NCI-H1436 treated with DMSO at 0.1 percent for 48 hours (cell line): ENCODE measurements at regions not wholly inside any gene's neighbourhood (a gene's known extent, or its start where the extent isn't known, plus 50 kb on each side); places are given as distances from the start of the nearest gene placed in this dataset.

Experiments
- DNase-seq: peaks from one replicate; lab custom pipeline; 2025; lab: John Stamatoyannopoulos, UW

- no peak for DNase-seq
Measured at GRCh38 chr10:88129013-88129412, 265.6 kb downstream of the PTEN start.

- DNase-seq, result no peak
Measured at GRCh38 chr10:88130912-88131311, 267.5 kb downstream of the PTEN start.

GRCh38 chr10:88131511-88132139, 268.2 kb downstream of the PTEN start:
- DNase-seq, result no peak

- DNase-seq, result no peak
Measured at GRCh38 chr10:88136712-88137111, 273.3 kb downstream of the PTEN start.

DNA sequence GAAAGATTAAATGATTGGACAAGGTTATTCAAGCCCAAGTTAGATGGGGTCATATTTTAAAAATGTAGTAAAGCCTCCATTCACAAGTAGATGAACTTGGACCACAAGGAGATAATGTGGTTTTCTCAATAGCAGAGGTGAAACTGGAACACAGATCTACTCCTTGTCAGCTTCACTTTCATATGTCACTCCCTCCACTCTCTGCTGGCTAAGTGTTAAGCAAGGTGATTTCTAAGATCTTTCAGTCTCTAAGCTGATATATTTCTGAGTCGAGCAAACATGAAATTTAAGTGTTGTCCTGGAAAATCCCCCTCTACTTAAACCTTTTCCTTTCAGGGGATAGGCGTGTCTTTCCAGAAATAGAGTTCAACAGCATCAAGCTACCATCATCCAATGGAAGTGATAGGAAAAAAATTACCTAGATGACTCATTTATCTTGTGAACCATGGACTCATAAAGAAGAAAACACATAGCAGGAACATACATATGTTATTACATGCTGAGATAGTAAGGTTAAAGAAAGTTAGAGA, 275.0 kb downstream of the PTEN start:
- DNase-seq, result no peak

DNA sequence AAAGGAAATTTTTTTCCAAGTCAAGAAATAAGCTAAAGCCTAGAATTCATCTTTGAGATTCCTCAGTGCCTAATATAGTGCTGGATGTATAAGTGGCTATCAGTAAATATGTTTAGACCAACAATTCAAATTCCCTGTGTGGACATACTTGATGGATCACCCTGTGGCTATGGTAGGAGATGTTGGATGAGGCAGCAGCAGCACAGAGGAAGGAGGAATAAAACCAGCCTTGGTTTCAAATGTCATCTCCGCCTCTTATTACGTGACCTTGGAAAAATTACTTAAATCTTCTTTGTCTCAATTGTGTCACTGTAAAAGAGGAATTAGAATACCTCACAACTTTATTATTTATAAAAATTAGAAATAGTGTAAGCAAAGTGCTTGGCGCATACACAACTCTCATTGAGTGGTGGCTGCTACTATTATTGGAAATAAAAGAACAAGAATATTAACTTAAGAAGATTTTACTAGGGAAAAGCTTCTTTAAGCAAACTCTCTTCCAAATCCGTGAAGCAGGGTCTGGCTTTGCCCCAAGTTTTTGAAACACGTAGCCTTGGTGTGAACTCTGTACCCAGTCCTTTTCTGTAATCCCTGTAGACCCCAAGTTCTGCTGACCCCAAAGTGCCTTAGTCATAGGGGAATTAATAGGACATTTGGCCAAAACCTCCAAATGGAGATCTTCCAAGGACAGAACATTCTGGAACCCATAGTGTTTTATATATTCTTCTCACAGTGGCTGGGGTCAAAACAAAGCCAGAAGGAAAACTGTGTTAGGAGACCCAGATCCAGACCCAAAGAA, 283.8 kb downstream of the PTEN start:
- no peak for DNase-seq

DNA sequence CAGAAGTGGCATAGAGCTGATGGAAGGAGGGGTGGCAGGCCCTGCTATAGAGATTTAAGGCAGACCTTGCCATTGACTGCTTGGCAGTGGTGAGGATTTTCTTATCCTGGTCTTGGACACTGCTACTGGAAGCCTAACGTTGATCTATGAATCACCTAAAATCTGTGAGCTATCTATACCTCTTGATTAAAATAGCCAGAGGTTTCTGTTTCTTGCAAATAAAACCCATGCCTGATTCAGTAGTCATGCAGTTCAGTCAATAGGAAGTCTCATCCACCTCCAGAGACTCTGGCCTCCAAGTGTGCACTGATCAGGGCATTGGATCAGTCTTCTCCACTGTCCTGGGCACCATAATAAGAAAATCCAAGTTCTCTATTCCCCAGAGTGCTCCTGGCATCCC, 286.5 kb downstream of the PTEN start:
- DNase-seq, result no peak

DNA sequence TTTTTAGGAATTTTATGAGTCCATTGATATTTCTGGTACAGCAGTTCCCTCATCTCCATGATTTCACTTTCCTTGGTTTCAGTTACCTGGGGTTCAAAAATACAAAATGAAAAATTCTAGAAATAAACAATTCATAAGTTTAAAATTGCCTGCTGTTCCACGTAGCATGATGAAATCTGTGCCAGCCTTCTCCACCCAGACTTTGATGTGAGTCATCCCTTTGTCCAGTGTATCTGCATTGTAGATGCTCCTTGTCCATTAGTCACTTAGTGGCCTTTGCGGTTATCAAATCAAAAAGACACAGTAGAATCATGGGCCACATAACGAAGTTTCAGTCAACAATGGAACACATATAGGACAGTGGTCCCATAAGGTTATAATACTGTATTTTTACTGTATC, 286.9 kb downstream of the PTEN start:
- DNase-seq, result no peak

DNA sequence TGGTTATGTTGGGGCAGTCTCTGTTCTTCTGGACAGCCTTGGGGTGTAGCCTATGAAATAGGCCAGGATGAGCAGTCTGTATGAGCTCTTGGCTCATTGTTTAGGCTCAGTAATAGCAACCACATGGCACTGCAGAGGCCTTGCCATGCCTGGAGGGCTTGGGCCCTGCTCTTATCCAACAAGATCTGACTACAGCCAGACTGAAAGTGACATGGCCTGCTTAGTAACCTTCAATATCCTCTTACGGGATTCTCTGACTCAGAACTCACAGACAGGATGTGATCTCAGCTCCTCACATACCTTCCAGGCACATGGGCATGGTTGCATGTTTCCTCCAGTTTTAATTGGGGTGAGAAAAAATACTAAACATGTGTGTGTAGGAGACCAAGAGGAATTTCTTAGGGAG, 289.3 kb downstream of the PTEN start:
- DNase-seq, result no peak

GRCh38 chr10:88154596-88155250, 291.3 kb downstream of the PTEN start:
- DNase-seq, result peak; percentile 16

DNA sequence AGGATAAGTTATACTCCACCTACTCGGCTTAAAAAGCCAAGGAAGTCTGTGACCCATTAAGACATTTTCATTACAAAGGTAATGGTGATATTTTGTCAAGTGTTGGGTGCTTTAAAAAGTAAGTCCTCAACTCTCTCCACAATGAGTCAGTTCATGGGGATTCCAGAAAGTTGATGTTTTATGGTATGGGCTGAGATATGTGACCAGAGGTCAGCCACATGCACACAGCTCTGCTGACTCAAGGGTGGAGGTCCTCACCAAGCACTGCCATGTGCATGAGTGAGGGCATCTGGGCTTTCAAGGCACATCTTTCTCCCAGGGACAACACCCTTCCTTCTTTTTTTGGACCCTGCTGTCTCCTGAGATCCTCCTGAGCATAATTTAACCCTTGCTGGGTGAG, 292.9 kb downstream of the PTEN start:
- DNase-seq, result no peak

GRCh38 chr10:88157981-88158465, 294.6 kb downstream of the PTEN start:
- DNase-seq, result no peak

DNA sequence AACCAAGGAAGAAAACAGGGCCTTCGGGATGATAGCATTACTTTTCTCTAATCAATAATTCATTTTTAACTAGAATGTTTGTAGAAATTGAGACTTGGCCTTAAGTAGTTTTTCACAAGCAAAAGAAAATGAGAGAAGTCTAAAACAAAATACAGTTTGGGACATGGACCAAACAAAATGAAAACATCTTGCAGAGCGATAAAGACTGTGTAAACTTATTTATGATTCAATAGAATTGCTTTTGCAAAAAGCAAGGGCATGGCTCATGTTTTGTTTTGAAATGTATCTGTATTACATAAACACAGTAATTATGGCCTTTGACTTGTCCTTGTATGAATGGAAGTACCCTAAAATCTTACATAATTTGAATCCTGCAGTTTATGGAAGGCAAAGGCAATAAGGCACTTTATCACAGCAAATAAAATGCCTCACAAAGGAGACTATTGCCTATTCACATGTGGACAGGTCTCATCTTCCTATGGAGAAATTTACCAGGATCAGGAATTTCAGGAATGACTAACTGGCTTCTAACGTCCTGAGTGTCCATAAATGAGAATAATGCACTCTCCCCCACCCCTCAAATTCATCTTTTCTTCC, 295.2 kb downstream of the PTEN start:
- no peak for DNase-seq

DNA sequence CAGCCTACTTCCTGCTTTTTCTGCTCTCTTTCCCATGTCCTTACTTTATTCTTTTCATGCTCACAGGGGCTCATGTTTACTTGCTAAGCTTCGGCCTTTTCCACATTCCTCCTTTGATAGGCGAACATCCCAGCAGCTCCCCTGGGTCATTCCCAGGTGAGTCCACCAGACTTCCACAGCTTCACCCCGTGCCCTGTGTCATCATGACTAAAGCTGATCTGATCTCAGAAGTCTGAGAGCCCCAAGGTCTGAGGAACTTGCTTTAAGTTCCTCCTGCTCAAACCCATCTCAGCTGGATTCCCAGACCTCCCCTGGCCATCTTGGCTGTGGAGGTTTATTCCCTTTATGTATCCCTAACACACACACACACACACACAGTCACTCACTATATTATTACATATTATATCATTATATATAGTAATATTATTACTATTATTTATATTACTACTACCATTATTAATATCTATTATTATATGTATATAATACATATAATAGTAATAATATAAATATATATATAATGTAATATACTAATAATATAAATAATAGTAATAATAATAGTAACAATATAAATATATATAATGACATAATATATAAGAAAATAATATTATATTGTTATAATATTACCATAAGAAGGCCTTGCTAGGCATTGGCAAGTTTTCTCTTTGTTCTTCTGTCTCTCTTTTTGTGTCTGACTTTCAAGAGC, 295.9 kb downstream of the PTEN start:
- no peak for DNase-seq

- no peak for DNase-seq
Measured at GRCh38 chr10:88161070-88161469, 297.6 kb downstream of the PTEN start.

DNA sequence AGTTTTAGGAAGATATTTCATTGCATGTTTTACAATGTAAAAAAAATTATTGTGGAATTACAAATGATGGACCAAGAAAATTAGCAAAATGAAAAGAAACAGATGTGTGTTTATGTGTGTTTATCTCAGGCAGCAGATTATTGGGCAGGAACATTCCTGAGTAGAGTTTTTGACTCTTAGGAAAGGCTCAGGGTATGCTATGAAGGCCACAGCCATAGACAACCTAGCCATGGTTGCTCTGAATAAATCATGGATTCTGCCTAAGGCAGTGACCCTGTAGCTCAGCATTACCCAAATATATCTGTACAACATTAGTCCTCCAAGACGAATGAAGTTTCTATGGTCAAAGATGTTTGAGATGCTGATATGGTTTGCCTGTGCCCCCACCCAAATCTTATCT, 298.3 kb downstream of the PTEN start:
- DNase-seq, result no peak

- DNase-seq, result no peak
Measured at GRCh38 chr10:88162852-88163251, 299.4 kb downstream of the PTEN start.

DNA sequence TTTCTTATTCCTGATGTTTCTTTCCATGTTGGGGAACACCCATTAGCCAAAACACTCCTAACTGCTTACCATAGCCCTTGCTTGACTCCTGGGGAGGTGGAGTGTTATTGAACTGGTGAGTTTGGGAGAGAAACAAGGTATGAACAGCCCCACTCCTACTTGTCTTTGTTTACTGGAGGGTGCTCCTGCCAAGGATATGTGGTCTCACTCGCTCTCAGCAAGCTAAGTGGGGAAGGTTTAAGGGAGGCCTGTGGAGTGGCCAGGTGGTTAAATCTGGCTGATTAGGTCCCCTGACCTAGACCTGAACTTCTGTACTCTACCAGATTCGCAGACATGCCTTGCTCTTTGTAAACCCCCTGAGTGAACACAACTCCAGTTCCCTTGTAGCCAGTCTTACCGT, 300.1 kb downstream of the PTEN start:
- no peak for DNase-seq

- no peak for DNase-seq
Measured at GRCh38 chr10:88164471-88164870, 301.0 kb downstream of the PTEN start.

- no peak for DNase-seq
Measured at GRCh38 chr10:88165849-88166271, 302.4 kb downstream of the PTEN start.

DNA sequence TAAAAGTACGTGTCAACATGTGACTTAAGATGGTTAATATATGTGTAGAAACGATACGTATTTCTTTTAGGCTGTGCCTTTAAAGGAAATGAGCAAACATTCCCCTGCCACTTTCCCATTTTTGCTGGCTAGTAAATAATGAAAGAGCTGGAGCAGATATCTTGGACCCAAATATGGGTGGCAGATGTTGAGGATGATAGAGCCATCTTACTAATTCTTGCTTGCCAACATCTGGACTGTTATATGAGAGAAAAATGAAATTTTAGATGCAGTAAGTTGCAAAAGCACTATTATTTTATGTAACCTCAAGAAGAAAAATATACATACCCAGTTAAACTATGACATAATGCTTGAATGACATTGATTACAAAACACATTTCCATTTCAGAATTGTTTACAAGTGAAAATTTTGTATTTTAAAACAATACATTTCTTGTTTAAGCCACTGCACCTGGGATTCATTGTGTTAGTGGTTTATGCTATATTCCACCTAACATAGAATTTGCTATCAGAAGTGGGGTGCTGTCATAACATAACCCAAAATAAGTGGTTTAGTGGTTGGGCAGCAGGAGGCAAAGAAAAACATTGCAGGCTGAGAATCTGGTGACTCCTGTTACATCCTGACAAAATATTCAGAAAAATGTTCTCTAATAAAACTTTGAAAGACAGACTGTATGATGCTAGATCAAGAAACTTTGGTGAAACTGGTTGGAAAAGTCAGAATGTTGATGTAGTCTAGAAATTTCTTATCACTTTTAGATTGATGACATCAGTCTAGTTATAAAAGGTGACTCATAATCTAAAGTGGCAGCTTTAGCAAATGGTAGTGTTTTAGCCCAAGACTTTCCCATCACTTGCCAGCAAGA, 305.0 kb downstream of the PTEN start:
- DNase-seq, result no peak
